Activated naive CD8-positive, alpha-beta T cell treated with anti-CD3 and anti-CD28 coated beads, Interleukin-2, amount 10 ng/mL, durations not matched to agents 7 days and 5 days (primary cell): ENCODE measurements at regions not wholly inside any gene's neighbourhood (a gene's known extent, or its start where the extent isn't known, plus 50 kb on each side); places are given as distances from the start of the nearest gene placed in this dataset.

Source experiments
- ATAC-seq: fragments of 150-1000 bp; cut with Tn5 transposase; one replicate; pipeline ENCODE4 v1.10.0; 2021; ENCODE audit warnings: low read depth, moderate library complexity
- POLR2A ChIA-PET: fragments of 350-600 bp; sonication (Branson Sonifier 250); formaldehyde crosslinking; loops from one replicate; lab custom pipeline; 2021; ENCODE audit warnings: antibody characterized with exemption; lab: Charles Lee
- DNase-seq: peaks from one replicate; pipeline ENCODE4 v3.0.0; 2021
- H3K27ac Mint-ChIP-seq: one replicate; pipeline ENCODE4 v1.8.0; 2022; ENCODE audit warnings: mild to moderate bottlenecking, mixed read lengths
- H3K27me3 Mint-ChIP-seq: one replicate; pipeline ENCODE4 v1.8.0; 2022; ENCODE audit warnings: mild to moderate bottlenecking, moderate library complexity, mixed read lengths
- H3K36me3 Mint-ChIP-seq: one replicate; pipeline ENCODE4 v1.8.0; 2021; ENCODE audit warnings: mild to moderate bottlenecking, mixed read lengths
- H3K4me1 Mint-ChIP-seq: one replicate; pipeline ENCODE4 v1.8.0; 2021; ENCODE audit warnings: mixed read lengths
- H3K4me3 Mint-ChIP-seq: one replicate; pipeline ENCODE4 v1.8.0; 2022; ENCODE audit warnings: mild to moderate bottlenecking, moderate library complexity, mixed read lengths
- H3K9me3 Mint-ChIP-seq: one replicate; pipeline ENCODE4 v1.8.0; 2021; ENCODE audit warnings: mixed read lengths

DNA sequence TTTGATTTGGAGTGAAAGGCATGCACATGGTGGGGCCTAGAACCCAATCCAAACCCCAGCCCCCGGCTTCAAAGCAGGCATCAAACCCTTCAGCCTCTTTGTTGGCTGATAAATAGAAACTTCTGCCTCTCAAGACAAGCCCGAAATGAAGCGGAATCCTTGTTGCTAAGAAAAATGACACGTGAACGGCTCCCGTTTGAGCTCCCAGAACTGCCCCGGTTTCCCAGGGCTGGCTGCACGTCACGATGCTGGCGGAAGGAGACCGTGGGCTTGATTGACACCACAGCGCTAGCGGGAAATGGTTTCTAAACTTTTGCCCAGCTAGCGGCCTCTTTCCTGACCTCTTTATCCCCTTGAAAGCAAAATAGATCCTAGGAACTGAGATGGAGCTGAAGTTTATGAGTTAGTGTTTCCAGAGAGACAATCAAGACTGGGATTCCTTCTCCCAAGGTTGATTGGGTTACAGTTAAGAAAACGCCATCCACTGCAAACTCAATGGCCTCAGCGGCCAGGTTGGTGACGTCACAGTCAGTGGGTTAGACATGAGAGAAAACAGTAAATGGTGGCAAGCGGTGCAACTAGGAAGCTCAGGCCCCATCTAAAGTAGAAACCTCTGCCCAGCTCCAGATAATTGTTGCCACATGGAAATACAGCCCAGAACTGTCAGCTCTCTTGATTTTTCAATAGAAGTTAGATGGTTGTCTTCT lies 117.0 kb downstream of the ANKRD60 start:
- DNase-seq (no peak), ATAC-seq (no peak)
- H3K4me1 Mint-ChIP-seq: no peaks in the 10 kb centered on the region
- H3K4me3 Mint-ChIP-seq: no peak overlapping the region
- POLR2A ChIA-PET: no interaction called here
- H3K36me3 Mint-ChIP-seq: no peaks in the 10 kb centered on the region
- peaks cover 3% of the 10 kb centered on the region for H3K9me3 Mint-ChIP-seq
- peaks cover 14% of the 10 kb centered on the region for H3K27me3 Mint-ChIP-seq
- H3K27ac Mint-ChIP-seq: no peak overlapping the region

DNA sequence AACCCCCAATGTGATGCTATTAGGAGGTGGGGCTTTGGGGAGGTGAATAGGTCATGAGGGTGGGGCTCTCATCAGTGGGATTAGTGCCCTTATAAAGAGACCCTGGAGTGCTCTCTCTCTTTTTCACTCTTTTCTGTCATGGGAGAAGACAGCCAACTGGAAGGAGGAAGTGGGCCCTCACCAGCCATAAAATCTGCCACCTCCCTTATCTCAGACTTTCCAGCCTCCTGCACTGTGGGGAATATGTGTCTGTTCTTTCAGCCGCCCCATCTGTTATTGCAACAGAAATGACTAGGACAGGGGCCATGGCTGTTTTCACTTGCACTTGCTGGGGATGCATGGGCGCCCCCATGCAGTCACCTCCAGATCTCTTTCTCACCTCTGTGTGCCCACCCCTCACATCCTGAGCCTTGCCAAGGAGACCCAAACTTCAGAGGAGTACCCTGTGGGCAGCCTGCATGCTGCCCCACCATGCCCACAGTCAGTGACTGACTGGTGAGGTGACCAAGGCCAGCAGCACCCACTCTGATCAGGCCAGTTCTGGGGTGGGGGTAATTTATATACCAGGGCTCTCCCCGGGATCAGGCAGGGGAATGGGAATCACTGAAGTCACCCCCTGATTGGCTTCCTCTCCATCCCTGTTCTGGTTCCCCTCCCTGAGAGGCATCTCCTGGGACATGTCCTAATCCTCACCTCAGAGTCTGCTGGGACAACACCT lies 118.4 kb downstream of the ANKRD60 start:
- POLR2A ChIA-PET: no interaction called here
- Mint-ChIP-seq H3K4me3 (no peak overlapping the region), H3K9me3 (peaks cover 6% of the 10 kb centered on the region), H3K27me3 (peaks cover 9% of the 10 kb centered on the region), H3K36me3 (no peaks in the 10 kb centered on the region), H3K4me1 (no peaks in the 10 kb centered on the region), H3K27ac (no peak overlapping the region)
- DNase-seq (no peak), ATAC-seq (no peak)

DNA sequence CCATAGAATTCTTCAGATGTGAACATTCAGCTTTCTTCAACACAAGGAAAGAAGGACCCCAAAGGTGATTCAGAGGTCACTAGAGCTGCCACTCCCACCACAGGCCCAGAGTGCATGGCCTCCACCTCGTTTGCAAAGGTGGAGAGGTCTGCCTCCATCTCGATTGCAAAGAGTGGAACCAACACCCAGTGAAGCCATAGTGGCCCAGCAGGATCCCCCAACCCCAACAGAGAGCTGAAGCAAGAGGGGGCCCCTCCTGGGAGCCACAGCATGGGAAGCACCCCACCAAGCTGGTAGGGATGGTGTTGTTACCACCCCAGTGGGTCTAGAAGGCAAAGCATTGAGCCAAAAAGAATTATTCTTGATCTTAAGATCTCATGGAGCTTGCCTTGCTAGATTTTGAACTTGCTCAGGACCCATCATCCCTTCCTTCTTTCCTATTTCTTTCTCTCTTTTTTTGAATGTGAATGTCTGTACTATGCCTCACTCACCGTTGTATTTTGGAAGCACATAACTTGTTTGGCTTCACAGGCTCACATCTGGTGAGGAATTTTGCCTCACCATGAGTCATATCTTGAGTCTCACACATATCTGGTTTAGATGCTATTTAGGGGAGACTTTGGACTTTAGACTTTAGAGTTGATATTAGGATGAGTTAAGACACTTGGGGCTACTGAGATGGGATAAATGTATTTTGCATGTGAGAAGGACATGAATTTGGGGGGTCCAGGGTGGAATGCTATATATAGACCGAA lies 119.2 kb downstream of the ANKRD60 start:
- peaks cover 6% of the 10 kb centered on the region for H3K9me3 Mint-ChIP-seq
- H3K27ac Mint-ChIP-seq: no peak overlapping the region
- POLR2A ChIA-PET: no interaction called here
- no peak overlapping the region for H3K4me3 Mint-ChIP-seq
- H3K4me1 Mint-ChIP-seq: no peaks in the 10 kb centered on the region
- DNase-seq (no peak), ATAC-seq (no peak)
- no peaks in the 10 kb centered on the region for H3K36me3 Mint-ChIP-seq
- peaks cover 9% of the 10 kb centered on the region for H3K27me3 Mint-ChIP-seq

DNA sequence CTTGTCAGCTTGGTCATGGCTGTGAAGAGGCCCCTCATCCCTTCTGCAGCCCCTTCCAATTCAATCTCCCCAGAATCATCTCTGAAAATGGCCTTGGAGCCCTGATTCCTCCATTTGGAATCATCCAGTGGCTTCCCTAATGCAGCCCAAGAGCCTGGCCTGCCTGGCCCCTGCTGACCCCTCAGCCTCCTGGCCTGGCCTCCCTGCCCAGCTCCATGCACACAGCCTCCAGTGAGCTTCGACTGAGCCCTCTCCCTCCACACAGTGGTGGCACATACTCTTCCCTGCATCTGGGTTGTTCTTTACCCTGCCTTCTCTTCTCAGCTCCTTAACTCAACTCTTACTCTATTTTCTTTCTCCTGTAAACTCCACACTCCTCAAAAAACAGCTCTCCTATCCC lies 120.9 kb downstream of the ANKRD60 start:
- Mint-ChIP-seq H3K9me3 (peaks cover 6% of the 10 kb centered on the region), H3K4me1 (no peaks in the 10 kb centered on the region), H3K27me3 (peaks cover 7% of the 10 kb centered on the region), H3K36me3 (no peaks in the 10 kb centered on the region), H3K4me3 (no peak overlapping the region), H3K27ac (no peak overlapping the region)
- POLR2A ChIA-PET: no interaction called here
- ATAC-seq (no peak), DNase-seq (no peak)

DNA sequence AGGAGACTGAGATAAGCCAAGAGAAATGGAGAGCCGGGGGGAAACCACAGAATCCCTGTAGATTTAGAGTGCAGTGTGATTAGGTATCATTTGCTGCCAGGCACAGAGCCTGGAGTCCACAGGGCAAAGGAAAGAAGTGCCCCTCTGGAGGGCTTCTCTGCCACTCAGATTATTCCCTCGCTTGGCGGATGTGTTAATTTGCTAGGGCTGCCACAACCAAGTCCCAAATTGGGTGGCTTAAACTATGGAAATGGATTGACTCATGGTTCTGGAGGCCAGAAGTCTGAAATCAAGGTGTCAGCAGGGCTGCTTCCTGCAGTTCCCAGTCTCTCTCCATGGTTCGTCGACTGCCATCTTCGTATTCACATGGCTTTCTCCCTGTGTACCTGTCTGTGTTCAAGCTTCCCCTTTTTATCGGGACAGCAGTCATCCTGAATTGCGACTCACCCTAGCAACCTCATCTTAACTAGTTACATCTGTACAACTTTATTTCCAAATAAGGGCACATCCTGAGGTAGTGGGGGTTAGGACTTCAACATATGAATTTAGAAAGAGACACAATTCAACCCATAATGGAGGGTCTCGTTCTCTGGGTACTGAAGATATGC lies 122.2 kb downstream of the ANKRD60 start:
- DNase-seq: no peak
- no peaks in the 10 kb centered on the region for H3K4me1 Mint-ChIP-seq
- H3K4me3 Mint-ChIP-seq: no peak overlapping the region
- no peaks in the 10 kb centered on the region for H3K36me3 Mint-ChIP-seq
- H3K9me3 Mint-ChIP-seq: peaks cover 6% of the 10 kb centered on the region
- no peak for ATAC-seq
- no peak overlapping the region for H3K27ac Mint-ChIP-seq
- POLR2A ChIA-PET: no interaction called here
- H3K27me3 Mint-ChIP-seq: peaks cover 7% of the 10 kb centered on the region

DNA sequence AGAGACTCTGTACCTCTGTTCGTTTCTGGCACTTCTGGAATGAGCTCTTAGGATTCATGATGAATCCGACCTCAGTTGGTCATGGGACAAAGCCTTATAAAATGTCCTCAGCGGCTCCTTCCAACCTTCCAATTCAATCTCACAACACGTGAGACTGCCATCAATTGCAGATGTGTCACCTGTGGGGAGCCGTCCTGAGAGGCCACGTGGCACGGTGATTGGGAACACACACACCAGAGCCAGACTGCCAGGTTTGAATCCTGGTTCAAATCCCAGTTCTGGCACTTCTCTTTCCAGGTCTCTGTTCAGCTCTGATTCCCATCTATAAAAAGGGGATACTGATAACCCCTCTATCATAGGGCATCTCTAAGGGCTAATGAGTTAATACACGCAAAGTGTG lies 124.5 kb downstream of the ANKRD60 start:
- Mint-ChIP-seq H3K4me3 (no peak overlapping the region), H3K27me3 (peaks cover 4% of the 10 kb centered on the region), H3K4me1 (no peaks in the 10 kb centered on the region), H3K36me3 (no peaks in the 10 kb centered on the region), H3K9me3 (peaks cover 3% of the 10 kb centered on the region), H3K27ac (no peak overlapping the region)
- ATAC-seq (no peak), DNase-seq (no peak)
- POLR2A ChIA-PET: no interaction called here

DNA sequence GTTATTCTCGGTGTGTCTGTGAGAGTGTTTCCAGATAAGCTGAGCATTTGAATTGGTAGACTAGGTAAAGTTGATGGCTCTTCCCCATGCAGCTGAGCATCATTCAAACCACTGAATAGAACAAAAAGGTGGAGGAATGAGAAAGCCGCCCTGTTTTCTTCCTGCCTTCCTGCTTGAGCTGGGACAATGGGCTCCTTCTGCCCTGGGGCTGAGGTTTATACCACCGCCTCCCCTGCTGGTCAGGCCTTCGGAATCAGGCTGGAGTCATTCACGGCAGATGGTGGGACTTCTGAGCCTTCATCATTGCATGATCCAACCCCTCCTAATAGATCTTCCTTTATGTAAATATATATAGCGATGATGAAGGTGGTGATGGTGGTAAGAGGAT lies 124.9 kb downstream of the ANKRD60 start:
- ATAC-seq (no peak), DNase-seq (no peak)
- H3K36me3 Mint-ChIP-seq: no peaks in the 10 kb centered on the region
- no peak overlapping the region for H3K4me3 Mint-ChIP-seq
- POLR2A ChIA-PET: no interaction called here
- H3K9me3 Mint-ChIP-seq: peaks cover 3% of the 10 kb centered on the region
- peaks cover under 1% of the 10 kb centered on the region for H3K27me3 Mint-ChIP-seq
- no peak overlapping the region for H3K27ac Mint-ChIP-seq
- H3K4me1 Mint-ChIP-seq: no peaks in the 10 kb centered on the region

DNA sequence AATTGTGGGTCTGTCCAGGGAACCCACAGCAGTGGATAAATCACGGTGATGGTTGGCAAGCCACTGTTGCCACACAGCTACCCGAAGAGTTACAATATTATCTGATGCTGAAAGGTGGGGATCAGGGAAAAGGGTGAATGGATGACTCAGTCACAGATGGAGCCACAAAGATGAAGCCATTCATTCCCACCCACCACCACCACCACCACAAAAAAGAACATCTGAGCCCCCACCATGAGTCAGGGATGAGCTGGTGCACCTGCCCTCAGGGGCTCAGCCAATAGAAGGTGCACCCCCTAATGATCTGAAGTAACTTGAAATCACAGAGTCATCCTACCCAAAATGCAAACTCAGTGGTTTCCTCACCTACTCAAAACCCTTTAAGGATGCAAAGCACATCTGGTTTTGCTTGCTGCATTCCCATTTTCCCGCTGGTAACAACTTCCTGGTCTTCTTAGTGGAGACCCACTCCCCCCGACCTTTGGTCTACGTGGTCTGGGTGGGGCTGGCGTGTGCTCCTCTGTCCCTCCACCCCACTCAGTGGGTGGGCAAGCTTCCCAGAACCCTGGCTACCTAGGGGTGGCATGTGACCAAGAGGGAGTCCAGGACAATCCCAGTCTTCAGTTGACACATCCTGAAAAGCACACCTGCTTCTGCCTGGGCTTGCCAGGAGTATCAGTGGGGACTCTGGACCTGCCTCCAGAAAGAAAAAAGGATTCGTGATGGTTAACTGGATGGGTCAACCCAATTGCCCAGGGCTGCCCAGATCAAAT lies 125.5 kb downstream of the ANKRD60 start:
- Mint-ChIP-seq H3K4me3 (no peak overlapping the region), H3K27ac (no peak overlapping the region), H3K9me3 (peaks cover 3% of the 10 kb centered on the region), H3K27me3 (no peaks in the 10 kb centered on the region), H3K4me1 (no peaks in the 10 kb centered on the region), H3K36me3 (no peaks in the 10 kb centered on the region)
- DNase-seq (no peak), ATAC-seq (no peak)
- POLR2A ChIA-PET: no interaction called here

DNA sequence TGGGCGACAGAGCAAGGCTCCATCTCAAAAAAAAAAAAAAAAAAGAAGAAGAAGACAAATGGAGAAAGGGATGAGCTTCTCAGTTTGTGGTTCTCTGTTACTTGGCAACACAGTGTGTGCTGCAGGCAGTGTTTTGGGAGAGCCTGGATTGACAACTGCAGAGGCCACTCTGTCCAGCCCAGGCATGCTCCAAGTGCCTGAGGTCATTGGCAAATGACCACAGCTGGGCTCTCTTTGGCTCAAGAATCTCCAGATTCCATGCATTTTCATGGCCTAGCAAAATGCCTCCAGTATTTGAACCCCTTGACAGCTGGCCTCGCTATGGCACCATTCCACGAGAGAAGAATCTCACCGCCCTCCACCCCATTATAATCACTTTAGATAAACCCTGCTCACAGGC lies 126.2 kb downstream of the ANKRD60 start:
- no peak for ATAC-seq
- Mint-ChIP-seq H3K27me3 (no peaks in the 10 kb centered on the region), H3K27ac (no peak overlapping the region), H3K4me3 (no peak overlapping the region), H3K36me3 (no peaks in the 10 kb centered on the region), H3K4me1 (no peaks in the 10 kb centered on the region), H3K9me3 (peaks cover 3% of the 10 kb centered on the region)
- DNase-seq: no peak
- POLR2A ChIA-PET: no interaction called here

DNA sequence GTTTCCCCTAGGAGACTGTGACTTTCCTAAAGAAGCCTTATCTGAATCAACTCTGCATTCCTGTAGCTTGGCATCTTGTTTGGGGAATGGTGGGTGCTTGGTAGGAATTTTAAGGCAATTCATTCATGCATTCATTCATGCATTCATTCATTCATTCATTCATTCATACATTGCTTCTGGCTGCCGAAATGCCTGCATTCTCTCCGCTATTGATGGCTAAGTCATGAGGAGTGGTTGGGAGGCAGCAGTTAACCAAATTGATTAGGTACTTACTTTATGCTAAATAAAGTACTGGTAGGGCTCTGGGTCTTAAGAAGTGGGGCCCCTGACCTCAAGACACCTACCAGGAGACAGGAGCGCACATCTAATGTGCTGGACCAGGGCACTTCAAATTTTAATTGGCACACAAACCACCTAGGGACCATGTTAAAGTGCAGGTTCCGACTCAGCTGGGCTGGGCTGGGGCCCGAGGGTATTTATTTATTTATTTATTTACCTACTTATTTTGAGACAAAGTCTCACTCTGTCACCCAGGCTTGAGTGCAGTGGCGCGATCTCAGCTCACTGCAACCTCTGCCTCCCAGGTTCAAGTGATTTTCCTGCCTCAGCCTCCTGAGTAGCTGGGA lies 127.6 kb downstream of the ANKRD60 start:
- DNase-seq: no peak
- H3K9me3 Mint-ChIP-seq: peaks cover 3% of the 10 kb centered on the region
- no peak overlapping the region for H3K4me3 Mint-ChIP-seq
- POLR2A ChIA-PET: no interaction called here
- no peak overlapping the region for H3K27ac Mint-ChIP-seq
- no peak for ATAC-seq
- no peaks in the 10 kb centered on the region for H3K36me3 Mint-ChIP-seq
- H3K4me1 Mint-ChIP-seq: no peaks in the 10 kb centered on the region
- H3K27me3 Mint-ChIP-seq: no peaks in the 10 kb centered on the region

DNA sequence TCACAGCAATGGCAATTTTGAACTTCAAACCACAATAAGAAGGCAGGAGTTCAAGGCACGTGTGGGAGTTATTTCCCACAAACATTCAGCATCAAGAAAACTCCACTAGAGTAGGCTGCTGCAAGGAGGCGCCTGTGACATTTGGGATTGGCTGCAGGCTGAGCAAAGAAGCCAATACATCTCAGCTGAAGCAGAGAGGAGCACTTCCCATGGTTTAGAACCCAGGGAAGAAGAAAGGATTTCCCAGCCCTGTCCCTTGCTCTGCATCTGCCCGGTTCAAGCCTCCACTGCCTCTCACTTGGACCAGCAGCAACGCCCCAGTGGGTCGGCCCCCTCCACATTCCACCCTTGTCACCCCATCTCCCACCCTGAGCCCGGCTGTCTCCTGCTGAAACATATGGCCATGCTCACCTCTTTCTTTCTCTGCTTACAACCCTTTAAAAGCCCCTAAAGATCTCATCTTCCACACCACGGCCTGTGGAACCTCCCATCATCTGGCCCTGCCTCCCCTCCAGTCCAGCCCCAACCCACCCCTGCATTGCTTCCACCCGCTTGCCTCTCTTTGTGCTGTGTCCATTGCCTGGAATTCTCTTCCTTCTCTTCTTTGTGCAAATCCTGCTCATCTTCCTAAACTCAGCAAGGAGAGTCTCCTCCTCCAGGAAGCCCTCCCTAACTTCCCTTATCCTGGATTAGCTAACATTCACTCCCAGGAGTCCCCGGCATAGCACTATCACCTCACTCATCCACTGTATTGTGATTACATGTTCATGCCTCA lies 128.3 kb downstream of the ANKRD60 start:
- Mint-ChIP-seq H3K9me3 (no peaks in the 10 kb centered on the region), H3K36me3 (no peaks in the 10 kb centered on the region), H3K4me3 (no peak overlapping the region), H3K27ac (no peak overlapping the region), H3K4me1 (no peaks in the 10 kb centered on the region), H3K27me3 (no peaks in the 10 kb centered on the region)
- DNase-seq: no peak
- ATAC-seq: no peak
- POLR2A ChIA-PET: no interaction called here

DNA sequence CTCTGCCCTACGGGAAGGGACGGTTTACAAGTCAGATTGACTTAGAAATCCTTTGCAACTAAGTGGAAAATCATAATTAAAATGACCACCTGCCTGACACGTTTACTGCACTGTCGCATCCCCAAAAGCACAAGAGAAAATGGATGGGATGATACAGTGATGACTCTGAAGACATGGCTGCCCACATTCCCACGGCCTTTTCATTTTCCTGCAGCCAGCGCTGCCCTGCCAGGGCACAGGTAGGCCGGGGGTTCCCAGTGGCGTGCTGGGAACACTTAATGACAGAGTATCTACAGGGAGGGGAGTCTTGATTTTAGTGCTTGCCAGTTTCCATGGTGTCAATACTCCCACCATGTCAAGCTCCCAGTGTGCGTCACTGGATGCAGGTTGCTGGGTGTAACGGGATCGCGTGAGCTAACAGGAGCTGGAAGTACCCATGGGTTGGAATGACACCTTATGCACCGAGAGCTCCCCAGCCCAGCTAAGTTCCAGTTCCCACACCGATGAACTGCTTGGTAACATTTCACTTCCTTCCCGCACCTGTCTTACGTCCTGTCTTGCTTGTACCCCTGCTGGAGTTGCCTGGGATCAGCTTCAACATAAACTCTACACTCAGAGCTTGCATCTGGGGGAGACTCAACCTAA lies 129.0 kb downstream of the ANKRD60 start:
- Mint-ChIP-seq H3K4me3 (no peak overlapping the region), H3K9me3 (no peaks in the 10 kb centered on the region), H3K27me3 (no peaks in the 10 kb centered on the region), H3K36me3 (no peaks in the 10 kb centered on the region), H3K4me1 (no peaks in the 10 kb centered on the region), H3K27ac (no peak overlapping the region)
- DNase-seq: no peak
- no peak for ATAC-seq
- POLR2A ChIA-PET: no interaction called here
